ENCODE measurements at regions not wholly inside any gene's neighbourhood (a gene's known extent, or its start where the extent isn't known, plus 50 kb on each side); places are given as distances from the start of the nearest gene placed in this dataset.

- TF ChIP-seq CTCF (IDR thresholded peaks at IDR 0.05) (no peak), POLR2A (IDR thresholded peaks at IDR 0.05) (no peak)
Observed at GRCh38 chr16:16925432-16925831, 545.3 kb downstream of the XYLT1 start.

All from testis (tissue), 2 donors.